Activated CD4-positive, alpha-beta T cell treated with anti-CD3 and anti-CD28 coated beads, Interleukin-2, Interleukin-6, amounts not matched to agents 100 ng/mL and 50 ng/mL, durations not matched to agents 16 hours and 8 hours (primary cell): ENCODE measurements at regions not wholly inside any gene's neighbourhood (a gene's known extent, or its start where the extent isn't known, plus 50 kb on each side); places are given as distances from the start of the nearest gene placed in this dataset.
"Not testable (repeated sequence)": the region's sequence is repeated elsewhere in the genome, so short reads cannot be mapped to it uniquely, and the experiment has no call there.

Source experiments
- DNase-seq: peaks from one replicate; pipeline ENCODE4 v3.0.0-alpha.2; 2020

DNA sequence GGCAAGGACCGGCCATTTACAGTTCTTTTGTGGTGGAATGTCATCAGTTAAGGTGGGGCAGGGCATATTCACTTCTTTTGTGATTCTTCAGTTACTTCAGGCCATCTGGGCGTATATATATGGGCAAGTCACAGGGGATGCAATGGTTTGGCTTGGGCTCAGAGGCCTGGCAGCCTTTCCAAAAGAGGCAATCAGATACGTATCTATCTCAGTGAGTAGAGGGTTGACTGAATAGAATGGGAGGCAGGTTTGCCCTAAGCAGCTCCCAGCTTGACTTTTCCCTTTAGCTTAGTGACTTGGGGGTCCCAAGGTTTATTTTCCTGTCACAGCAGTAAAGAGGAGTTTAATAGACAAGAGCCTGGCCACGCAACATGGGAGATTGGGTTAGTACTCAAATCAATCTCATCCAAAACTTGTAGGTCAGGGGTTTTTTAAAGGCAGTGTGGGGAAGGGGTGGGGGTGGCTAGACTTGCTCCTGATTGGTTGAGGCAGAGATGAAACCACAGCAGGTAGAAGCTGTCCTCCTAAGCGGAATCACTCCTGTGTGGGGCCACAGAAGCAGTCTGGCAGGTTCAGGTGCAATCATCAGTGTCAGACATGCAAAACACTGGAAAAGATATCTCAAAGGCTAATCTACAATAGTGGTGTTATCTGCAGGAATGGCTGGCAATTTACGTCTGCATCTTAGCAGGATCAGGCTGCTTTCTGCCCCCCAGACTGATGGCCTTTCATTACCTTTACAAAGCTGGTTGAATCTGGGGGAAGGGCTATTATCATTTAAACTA, 112.9 kb downstream of the TLR5 start:
- no peak for DNase-seq

DNA sequence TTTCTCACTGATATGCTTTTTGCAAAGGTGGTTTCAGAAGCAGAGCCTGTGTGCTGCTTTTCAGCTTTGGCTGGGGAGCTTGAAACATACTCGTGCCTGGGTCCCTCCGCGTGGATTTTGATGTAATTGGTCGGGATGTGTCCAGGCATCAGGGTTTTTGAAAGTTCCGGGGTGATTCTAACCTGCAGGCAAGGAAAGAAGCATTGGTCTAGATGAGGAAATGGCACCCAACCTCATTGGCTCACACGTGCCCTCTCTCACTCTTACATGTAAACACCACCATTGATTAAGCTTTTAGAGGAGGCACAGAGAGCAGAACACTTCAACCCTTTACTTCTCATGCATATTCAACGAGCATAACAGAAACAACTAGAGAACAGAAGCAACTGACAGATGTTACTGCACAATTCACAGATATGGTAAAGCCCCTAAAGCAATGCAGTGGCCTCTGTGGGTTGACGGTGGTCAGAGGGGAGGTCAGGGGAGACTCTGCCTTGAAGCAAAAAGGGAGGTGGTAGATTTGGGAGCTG, 112.1 kb downstream of the TLR5 start:
- DNase-seq, result no peak

GRCh38 chr1:223031733-223032601, 111.1 kb downstream of the TLR5 start:
- no peak for DNase-seq

- no peak for DNase-seq
Measured at GRCh38 chr1:223033658-223034057, 109.4 kb downstream of the TLR5 start.

DNA sequence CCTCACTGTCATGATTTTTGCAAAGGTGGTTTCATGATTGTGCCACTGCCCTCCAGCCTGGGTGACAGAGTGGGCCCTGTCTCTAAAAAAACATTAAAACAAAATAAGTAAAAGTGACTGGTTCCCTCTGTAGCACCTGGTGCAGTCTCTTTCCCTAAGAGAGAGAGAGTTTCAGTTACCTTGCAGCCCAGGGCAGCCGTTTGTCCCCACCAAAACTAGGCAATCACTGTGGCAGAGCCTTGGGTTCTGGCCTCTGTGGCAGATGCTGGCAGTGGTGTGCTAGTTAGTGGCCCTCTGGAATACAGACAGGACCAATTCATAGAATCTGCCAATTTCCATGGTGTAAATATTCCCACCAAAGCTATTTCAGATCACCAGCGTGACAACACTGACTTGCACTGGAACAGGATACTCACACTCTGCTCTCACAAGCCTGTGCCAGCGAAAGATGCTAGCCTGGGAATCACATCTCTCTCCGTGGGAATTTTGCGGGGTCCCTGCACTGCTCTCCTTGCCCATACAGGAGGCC, 108.7 kb downstream of the TLR5 start:
- DNase-seq, result no peak

GRCh38 chr1:223035724-223036478, 107.1 kb downstream of the TLR5 start:
- DNase-seq, result no peak

DNA sequence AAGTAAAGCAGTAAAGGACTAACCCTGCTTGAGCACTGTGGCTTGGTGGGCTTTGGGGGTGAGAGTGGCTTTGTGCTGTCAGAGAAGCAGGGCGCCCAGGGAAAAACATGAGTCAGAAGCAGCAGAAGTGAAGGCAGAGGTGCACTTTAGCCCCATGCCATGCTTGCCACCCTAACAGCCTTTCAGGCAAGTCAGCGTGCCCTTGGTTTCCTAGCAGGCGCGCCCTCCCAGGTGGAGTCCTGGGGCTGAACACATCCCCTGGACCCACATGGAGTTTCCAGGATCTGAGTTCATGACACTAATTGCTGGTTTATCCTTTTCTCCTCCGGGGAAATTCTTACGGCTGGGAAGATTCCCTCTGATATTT, 106.6 kb downstream of the TLR5 start:
- DNase-seq, result no peak

- DNase-seq, result no peak
Measured at GRCh38 chr1:223037845-223038244, 105.2 kb downstream of the TLR5 start.

- no peak for DNase-seq
Measured at GRCh38 chr1:223038288-223039006, 104.6 kb downstream of the TLR5 start.

GRCh38 chr1:223039990-223040389, 103.1 kb downstream of the TLR5 start:
- DNase-seq, result no peak

DNA sequence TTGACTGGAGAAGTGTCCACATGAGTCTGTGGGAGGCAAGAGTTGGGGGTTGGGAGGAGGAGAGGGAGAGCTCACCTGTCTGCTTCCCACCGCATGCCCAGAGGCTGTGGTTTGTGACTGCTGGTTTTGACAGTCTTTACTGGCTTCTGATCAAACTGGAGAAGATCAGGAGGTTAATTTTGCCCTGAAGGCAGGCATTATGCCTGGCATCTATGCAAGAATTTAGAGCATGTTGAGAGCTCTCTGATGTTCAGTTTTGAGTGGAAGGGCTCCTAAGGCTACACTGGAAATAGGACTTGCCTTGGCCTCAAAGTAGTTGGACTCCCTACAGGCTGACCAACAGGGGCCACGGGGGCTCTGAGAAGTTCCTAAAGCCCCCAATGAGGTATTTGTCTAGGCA, 101.6 kb downstream of the TLR5 start:
- no peak for DNase-seq

- no peak for DNase-seq
Measured at GRCh38 chr1:223045164-223045957, 97.7 kb downstream of the TLR5 start.

GRCh38 chr1:223046011-223046410, 97.0 kb downstream of the TLR5 start:
- DNase-seq, result no peak

DNA sequence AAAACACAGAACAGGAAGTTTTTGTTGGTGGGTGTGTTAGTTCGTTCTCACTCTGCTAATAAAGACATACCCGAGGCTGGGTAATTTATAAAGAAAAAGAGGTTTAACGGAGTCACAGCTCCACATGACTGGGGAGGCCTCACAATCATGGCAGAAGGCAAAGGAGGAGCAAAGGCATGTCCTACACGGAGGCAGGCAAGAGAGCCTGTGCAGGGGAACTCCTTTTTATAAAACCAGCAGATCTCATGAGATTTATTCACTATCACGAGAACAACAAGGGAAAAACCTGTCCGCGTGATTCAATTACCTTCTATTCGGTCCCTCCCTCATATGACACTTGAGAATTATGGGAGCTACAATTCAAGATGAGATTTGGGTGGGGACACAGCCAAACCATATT, 96.6 kb downstream of the TLR5 start:
- DNase-seq, result not testable (repeated sequence)

DNA sequence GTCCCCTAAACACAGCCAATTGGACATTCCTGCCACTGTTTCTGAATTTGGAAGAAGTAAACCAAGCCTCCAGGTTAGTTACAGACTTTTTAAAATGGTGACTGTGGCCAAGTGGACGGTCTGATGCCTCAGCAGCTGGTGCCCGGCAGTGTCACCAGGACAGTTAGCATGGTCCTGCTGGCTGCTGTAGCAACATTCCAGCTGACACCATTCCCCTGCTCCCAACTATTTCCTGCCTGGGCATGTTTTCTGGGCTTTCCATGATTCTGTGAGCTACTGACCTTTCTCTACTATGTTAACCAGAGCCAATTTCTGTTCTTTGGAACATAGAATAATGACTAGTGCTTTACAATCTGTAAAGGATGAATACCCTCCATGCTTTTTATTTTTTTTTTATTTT, 95.0 kb downstream of the TLR5 start:
- no peak for DNase-seq

DNA sequence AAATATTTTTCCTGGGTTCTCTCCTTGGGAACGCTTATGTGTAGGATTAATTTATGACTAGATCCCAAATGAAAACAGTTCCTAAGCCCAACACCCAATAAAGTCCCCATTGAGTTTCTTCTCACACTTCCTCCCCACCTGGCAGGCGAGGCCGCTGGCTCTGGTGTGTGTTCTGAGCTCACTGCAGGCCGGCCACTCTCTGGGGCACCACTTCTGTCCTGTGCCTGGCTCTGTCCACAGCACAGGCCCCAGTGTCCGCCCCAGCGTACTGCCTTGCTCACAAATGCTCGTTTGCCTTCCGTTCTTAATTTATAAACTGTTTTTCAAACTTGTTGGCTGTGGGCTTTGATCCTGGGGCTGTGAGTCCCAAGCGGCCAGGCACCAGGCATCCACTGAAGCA, 90.6 kb downstream of the TLR5 start:
- no peak for DNase-seq

DNA sequence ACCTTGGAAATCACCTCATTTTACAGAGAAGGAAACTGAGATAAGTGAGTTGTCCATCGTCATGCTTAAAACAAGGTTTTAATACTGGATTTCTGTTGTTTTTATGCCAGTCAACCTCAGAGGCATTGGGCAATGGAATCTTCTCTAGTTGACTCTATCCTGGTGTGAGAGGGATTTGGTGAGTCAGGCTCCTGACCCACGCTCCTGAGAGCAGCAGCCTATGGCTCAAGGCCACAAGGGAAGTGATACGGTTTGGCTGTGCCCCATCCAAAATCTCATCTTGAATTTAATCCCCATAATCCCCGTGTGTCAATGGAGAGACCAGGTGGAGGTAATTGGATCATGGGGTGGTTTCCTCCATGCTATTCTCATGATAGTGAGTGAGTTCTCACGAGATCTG, 90.1 kb downstream of the TLR5 start:
- DNase-seq, result no peak

- no peak for DNase-seq
Measured at GRCh38 chr1:223056802-223057201, 86.2 kb downstream of the TLR5 start.

DNA sequence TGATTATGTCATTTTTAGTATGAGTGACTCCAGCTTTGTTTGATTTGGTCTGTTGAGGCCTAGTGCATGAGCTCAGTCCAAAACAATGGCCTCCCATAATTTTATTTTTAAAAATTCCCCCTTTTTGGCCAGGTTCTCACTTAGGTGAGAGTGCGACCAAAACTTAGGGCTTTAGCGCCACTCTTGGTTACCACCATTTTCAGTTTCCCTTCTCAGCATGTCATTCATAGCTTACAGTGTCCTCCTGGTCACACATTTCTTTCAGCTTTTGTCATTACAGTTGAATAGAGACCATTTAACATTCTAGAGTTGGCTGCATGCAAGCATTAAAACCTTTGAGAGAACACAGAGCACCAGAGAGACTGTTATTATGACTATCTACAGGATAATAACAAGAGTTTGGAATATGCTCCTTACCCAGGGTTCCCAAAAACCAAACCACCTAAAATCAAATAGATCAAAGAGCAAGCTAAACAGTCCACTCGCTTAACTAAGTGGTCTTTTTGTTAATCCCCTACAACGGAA, 85.4 kb downstream of the TLR5 start:
- DNase-seq, result no peak
